ENCODE measurements at regions not wholly inside any gene's neighbourhood (a gene's known extent, or its start where the extent isn't known, plus 50 kb on each side); places are given as distances from the start of the nearest gene placed in this dataset.

- no peak for TF ChIP-seq EZH2 (IDR thresholded peaks at IDR 0.05)
- no peak for TF ChIP-seq POLR2AphosphoS5 (IDR thresholded peaks at IDR 0.05; ENCODE audit: borderline replicate concordance, low read depth, low read length)
Observed at GRCh38 chr12:34368079-34368478, 345.8 kb downstream of the ALG10 start.
